HL-60 (cell line): ENCODE measurements at regions not wholly inside any gene's neighbourhood (a gene's known extent, or its start where the extent isn't known, plus 50 kb on each side); places are given as distances from the start of the nearest gene placed in this dataset.

ENCODE experiments used
- DNase-seq, 2 experiments: peaks; one replicate each; pipeline ENCODE4 v3.0.0-alpha.2; 2010 to 2020; ENCODE audit warnings: low read depth in 1 of 2, low spot score in 1 of 2
- H3K27ac ChIP-seq: fragments of 250-450 bp; sonication (Bioruptor Pico); replicated peaks from 2 replicates; pipeline ENCODE4 v1.5.1; 2020; ENCODE audit warnings: mild to moderate bottlenecking, moderate library complexity
- H3K27me3 ChIP-seq: fragments of 250-450 bp; sonication (Bioruptor Pico); 2 replicates; pipeline ENCODE4 v1.5.1; 2021; ENCODE audit warnings: mild to moderate bottlenecking, moderate library complexity; ENCODE audit not compliant: insufficient read depth, poor library complexity, severe bottlenecking
- H3K4me3 ChIP-seq: replicated peaks from 2 replicates; pipeline ENCODE4 v1.5.1; 2011; ENCODE audit warnings: mild to moderate bottlenecking, control low read depth, low read length; ENCODE audit not compliant: insufficient read depth
- GABPA ChIP-seq: IDR thresholded peaks from 2 replicates; pipeline ENCODE4 v1.6.1; 2012; ENCODE audit warnings: low read depth
- POLR2AphosphoS5 ChIP-seq: IDR thresholded peaks from 2 replicates; pipeline ENCODE4 v1.6.1; 2012; ENCODE audit warnings: low read depth
- SPI1 ChIP-seq: IDR thresholded peaks from 2 replicates; pipeline ENCODE4 v1.6.1; 2012; ENCODE audit warnings: low read depth, mild to moderate bottlenecking, borderline replicate concordance
- TF ChIP-seq, protein P1 (sequence below): IDR thresholded peaks from 2 replicates; pipeline ENCODE4 v1.6.1; 2012; ENCODE audit warnings: low read depth; ENCODE audit not compliant: insufficient replicate concordance
- TF ChIP-seq, protein P2 (sequence below): IDR thresholded peaks from one replicate; pipeline ENCODE4 v1.5.1; 2011; ENCODE audit warnings: low read length, control low read depth, inconsistent platforms; ENCODE audit not compliant: insufficient read depth

DNA sequence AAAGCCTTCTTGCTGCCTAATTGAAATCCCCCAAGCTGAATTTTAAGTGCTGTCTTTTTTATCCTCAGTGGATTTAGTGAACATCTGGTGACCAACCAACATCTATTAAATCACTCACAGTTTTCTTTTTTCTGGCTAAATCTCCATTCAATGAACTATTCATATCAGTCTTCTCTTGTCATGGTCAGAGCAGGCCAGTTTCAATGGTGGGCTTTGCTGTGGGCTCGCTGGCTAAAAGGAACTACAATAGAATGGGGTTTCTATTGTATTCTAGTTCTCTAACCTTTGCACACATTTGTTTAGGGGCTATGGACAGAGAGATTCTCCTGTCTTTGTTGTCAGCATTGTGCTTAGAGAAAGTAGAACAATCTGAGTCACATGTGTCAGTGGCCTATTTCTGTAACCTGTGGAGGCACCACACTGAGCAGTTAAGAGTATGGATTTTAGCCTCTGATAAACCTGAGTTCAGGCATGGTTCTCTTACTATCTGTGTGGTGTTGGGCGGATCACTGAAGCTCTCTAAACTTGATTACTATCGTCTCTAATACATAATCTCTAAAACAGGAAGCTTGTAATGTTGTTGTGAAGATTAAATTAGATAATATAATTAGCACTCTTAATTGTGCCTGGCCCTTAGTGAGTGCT, 94.2 kb upstream of the CADM1 start:
- no peak overlapping the region for H3K4me3 ChIP-seq
- no peak overlapping the region for H3K27ac ChIP-seq
- no peaks in the 10 kb centered on the region for H3K27me3 ChIP-seq
- DNase-seq = no peak
- TF ChIP-seq SPI1 (no peak), GABPA (no peak), POLR2AphosphoS5 (no peak)
- TF ChIP-seq, protein P1, sequence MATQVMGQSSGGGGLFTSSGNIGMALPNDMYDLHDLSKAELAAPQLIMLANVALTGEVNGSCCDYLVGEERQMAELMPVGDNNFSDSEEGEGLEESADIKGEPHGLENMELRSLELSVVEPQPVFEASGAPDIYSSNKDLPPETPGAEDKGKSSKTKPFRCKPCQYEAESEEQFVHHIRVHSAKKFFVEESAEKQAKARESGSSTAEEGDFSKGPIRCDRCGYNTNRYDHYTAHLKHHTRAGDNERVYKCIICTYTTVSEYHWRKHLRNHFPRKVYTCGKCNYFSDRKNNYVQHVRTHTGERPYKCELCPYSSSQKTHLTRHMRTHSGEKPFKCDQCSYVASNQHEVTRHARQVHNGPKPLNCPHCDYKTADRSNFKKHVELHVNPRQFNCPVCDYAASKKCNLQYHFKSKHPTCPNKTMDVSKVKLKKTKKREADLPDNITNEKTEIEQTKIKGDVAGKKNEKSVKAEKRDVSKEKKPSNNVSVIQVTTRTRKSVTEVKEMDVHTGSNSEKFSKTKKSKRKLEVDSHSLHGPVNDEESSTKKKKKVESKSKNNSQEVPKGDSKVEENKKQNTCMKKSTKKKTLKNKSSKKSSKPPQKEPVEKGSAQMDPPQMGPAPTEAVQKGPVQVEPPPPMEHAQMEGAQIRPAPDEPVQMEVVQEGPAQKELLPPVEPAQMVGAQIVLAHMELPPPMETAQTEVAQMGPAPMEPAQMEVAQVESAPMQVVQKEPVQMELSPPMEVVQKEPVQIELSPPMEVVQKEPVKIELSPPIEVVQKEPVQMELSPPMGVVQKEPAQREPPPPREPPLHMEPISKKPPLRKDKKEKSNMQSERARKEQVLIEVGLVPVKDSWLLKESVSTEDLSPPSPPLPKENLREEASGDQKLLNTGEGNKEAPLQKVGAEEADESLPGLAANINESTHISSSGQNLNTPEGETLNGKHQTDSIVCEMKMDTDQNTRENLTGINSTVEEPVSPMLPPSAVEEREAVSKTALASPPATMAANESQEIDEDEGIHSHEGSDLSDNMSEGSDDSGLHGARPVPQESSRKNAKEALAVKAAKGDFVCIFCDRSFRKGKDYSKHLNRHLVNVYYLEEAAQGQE = no peak
- TF ChIP-seq, protein P2, sequence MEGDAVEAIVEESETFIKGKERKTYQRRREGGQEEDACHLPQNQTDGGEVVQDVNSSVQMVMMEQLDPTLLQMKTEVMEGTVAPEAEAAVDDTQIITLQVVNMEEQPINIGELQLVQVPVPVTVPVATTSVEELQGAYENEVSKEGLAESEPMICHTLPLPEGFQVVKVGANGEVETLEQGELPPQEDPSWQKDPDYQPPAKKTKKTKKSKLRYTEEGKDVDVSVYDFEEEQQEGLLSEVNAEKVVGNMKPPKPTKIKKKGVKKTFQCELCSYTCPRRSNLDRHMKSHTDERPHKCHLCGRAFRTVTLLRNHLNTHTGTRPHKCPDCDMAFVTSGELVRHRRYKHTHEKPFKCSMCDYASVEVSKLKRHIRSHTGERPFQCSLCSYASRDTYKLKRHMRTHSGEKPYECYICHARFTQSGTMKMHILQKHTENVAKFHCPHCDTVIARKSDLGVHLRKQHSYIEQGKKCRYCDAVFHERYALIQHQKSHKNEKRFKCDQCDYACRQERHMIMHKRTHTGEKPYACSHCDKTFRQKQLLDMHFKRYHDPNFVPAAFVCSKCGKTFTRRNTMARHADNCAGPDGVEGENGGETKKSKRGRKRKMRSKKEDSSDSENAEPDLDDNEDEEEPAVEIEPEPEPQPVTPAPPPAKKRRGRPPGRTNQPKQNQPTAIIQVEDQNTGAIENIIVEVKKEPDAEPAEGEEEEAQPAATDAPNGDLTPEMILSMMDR = no peak

DNA sequence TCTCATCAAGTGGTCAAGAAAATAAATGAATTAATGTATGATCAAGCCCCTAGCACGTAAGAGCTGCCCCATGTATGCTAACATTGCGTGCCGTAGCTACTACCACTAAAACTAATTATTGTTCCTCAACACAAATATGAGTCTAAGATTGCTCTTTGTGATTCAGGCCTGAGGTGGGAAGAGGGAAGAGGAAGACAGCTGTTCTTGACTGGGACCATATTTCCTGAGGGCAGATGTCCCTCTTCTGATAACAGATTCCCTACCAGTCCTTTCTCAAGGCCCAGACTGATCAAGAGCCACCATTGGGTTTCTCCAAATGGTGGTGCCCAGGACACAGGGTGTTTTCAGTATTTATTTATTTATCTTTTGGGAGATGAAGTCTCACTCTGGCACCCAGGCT, 87.2 kb upstream of the CADM1 start:
- Histone ChIP-seq H3K4me3 (no peak overlapping the region), H3K27ac (no peak overlapping the region), H3K27me3 (no peaks in the 10 kb centered on the region)
- TF ChIP-seq POLR2AphosphoS5 = no peak
- TF ChIP-seq, protein P1 = no peak
- TF ChIP-seq, protein P2 = no peak
- no peak for TF ChIP-seq SPI1
- TF ChIP-seq GABPA = no peak
- DNase-seq = no peak

DNA sequence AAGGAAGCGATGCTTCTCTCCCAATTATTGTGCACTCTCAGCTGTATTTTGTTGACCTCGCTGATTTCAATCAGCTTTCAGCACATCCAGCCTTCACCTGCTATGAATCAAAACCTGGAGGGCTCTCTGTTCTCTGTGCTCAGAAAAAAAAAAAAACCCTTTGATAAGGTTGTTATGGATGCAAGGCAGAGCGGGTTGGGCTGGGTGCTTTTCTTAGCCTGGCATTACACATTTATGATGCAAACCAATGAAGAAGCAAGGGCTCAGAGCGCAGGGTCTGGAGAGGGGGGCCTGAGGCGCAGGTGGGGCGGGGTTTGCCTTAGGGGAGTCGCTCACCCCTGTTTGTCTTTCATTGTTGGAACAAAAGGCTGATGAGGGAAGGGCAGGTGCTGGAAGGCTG, 86.0 kb upstream of the CADM1 start:
- DNase-seq = no peak
- no peak for TF ChIP-seq SPI1
- TF ChIP-seq, protein P2 = no peak
- TF ChIP-seq GABPA = no peak
- TF ChIP-seq, protein P1 = no peak
- no peak overlapping the region for H3K4me3 ChIP-seq

More for the DNA sequence above, 86.0 kb upstream of the CADM1 start:
- no peaks in the 10 kb centered on the region for H3K27me3 ChIP-seq
- no peak overlapping the region for H3K27ac ChIP-seq
